Motor neuron (in vitro differentiated cells): ENCODE measurements at regions not wholly inside any gene's neighbourhood (a gene's known extent, or its start where the extent isn't known, plus 50 kb on each side); places are given as distances from the start of the nearest gene placed in this dataset.
"Not testable (repeated sequence)": the region's sequence is repeated elsewhere in the genome, so short reads cannot be mapped to it uniquely, and the experiment has no call there.

ENCODE experiments used
- ATAC-seq, 8 experiments: fragments of 200-7000 bp; cut with Tn5 transposase; replicated peaks in 6 of 8; 2 replicates each; pipeline ENCODE4 v1.8.0; 2021; ENCODE audit warnings: mild to moderate bottlenecking in 8 of 8, moderate library complexity in 8 of 8
- H3K27ac ChIP-seq, 2 donors: fragments of 250-450 bp; sonication (Bioruptor Pico); 2 replicates each; pipeline ENCODE4 v1.9.0; 2021; ENCODE audit warnings: antibody characterized with exemption in 2 of 2, mild to moderate bottlenecking in 2 of 2, moderate library complexity in 1 of 2
- H3K4me1 ChIP-seq, 2 donors: fragments of 250-450 bp; sonication (Bioruptor Pico); replicated peaks in 1 of 2; 2 replicates each; pipeline ENCODE4 v1.6.1; 2021; ENCODE audit warnings: antibody characterized with exemption in 2 of 2, mild to moderate bottlenecking in 2 of 2, moderate library complexity in 1 of 2
- H3K4me3 ChIP-seq, 5 donors: fragments of 250-450 bp; sonication (Bioruptor Pico); 2 replicates each; pipeline ENCODE4 v1.9.0; 2021; ENCODE audit warnings: antibody characterized with exemption in 5 of 5, mild to moderate bottlenecking in 5 of 5, moderate library complexity in 4 of 5
- WGBS, 10 experiments: fragments of 450-650 bp; shearing (Covaris generic); methylation state at CpG; one replicate each; pipeline ENCODE4 v1.0.0; 2022; 5-methylcytosine and 5-hydroxymethylcytosine counted together
- in situ Hi-C, 9 experiments: fragments of 400-800 bp; cut with MboI; loops; one replicate each; pipeline ENCODE4 v1.15.0; 2021; ENCODE audit warnings: low sequenced_read_pairs in 9 of 9, low pct_unique_long_range_greater_than_20kb in 2 of 9; ENCODE audit not compliant: unreplicated experiment in 9 of 9

GRCh38 chr20:25864326-25864962 lies 167.8 kb upstream of the ZNF337 start:
- no peak for ATAC-seq
- WGBS, 10 experiments = 50 to 81% (median 65%) methylated on average over 2 to 9 of the region's 15 CpGs; no CpG with 5 or more reads in 1 of the 10 experiments
- Histone ChIP-seq H3K4me1 (peaks cover 10 to 32% of the 10 kb centered on the region in 2 donors), H3K4me3 (no peak overlapping the region), H3K27ac (no peak overlapping the region)
- in situ Hi-C loops = loop anchor here in 3 of 9 experiments (25.0 kb wide), 3 partner anchors 98 to 277 kb away; partner anchors contain the start of genes NINL (in 1 of the 3) and ZNF337 (in 1 of the 3)

GRCh38 chr20:25863536-25864325 lies 167.1 kb upstream of the ZNF337 start:
- peak; percentile 4 to 49 (median 18) for ATAC-seq
- H3K4me1 ChIP-seq = peaks cover 10 to 32% of the 10 kb centered on the region in 2 donors
- peak overlapping the region in 1 of 2 donors; percentile 66 for H3K27ac ChIP-seq
- 0 to 42% (median 0%) methylated on average over 1 to 8 of the region's 21 CpGs; no CpG with 5 or more reads in 3 of the 10 experiments for WGBS, 10 experiments
- peak overlapping the region; percentile 30 to 55 (median 43) for H3K4me3 ChIP-seq
- in situ Hi-C loops = loop anchor here in 3 of 9 experiments (25.0 kb wide), 3 partner anchors 99 to 276 kb away; partner anchors contain the start of genes NINL (in 1 of the 3) and ZNF337 (in 1 of the 3)

GRCh38 chr20:25862967-25863530 lies 166.4 kb upstream of the ZNF337 start:
- in situ Hi-C loops = loop anchor here in 3 of 9 experiments (25.0 kb wide), 3 partner anchors 99 to 276 kb away; partner anchors contain the start of genes NINL (in 1 of the 3) and ZNF337 (in 1 of the 3)
- H3K4me3 ChIP-seq = peak overlapping the region; percentile 30 to 55 (median 43)
- not testable (repeated sequence) for H3K27ac ChIP-seq
- WGBS, 10 experiments = 0 to 20% (median 0%) methylated on average over 1 to 22 of the region's 53 CpGs; no CpG with 5 or more reads in 6 of the 10 experiments
- peaks cover 10 to 29% of the 10 kb centered on the region in 2 donors for H3K4me1 ChIP-seq
- ATAC-seq = peak; percentile 6 to 38 (median 23)

GRCh38 chr20:25860531-25861150 lies 164.0 kb upstream of the ZNF337 start:
- Histone ChIP-seq H3K4me3 (peak overlapping the region in 3 of 5 donors; percentile 26 to 31 (median 31)), H3K4me1 (peaks cover 10 to 29% of the 10 kb centered on the region in 2 donors), H3K27ac (no peak overlapping the region)
- no peak for ATAC-seq
- in situ Hi-C loops = loop anchor here in 3 of 9 experiments (25.0 kb wide), 3 partner anchors 102 to 273 kb away; partner anchors contain the start of genes NINL (in 1 of the 3) and ZNF337 (in 1 of the 3)
- 6 to 80% (median 27%) methylated on average over 1 to 9 of the region's 23 CpGs; no CpG with 5 or more reads in 3 of the 10 experiments for WGBS, 10 experiments

DNA sequence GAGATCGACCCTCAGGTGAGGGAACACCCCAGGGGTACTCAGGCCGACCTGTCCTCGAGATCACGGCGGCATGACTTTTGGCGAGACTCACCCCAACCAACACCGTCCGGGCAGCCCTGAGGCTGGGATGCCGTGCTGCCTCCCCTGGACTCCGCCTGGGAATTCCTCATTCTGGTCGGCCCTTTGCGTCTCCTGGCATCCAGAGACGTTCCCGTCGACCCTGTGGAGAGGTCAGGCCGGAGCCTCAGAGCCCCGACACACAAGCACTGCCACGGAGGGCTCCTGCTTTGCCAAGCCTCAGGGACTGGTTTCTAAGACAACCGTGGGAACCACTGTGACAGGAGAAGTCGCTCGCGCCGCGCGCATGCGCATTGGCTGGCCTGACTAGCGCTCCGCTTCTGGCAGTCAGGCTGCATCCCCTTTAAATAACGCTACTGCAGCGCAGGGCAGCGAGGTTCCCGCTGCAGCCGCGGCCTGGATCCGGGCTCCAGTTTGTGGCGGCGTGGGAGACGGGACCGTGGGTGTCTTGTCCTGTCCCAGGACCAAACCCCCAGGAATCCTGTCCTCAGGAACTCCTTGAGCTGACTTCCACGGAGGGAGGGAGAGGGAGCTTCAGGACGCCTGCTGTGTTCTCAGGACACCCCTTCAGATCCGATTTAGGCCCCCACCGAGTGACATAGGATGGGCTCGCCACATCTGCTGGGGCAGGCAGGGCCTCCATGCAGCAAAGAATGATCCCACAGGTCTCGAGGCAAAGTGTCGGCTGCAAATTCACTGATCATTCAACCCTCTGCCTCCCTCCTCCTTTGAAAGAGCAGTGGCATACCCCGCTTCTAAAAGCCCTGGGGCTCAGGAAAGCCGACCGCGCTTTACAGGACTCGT lies 163.2 kb upstream of the ZNF337 start:
- in situ Hi-C loops = loop anchor here in 3 of 9 experiments (25.0 kb wide), 3 partner anchors 102 to 273 kb away; partner anchors contain the start of genes NINL (in 1 of the 3) and ZNF337 (in 1 of the 3)
- no peak overlapping the region for H3K27ac ChIP-seq
- H3K4me1 ChIP-seq = peaks cover 10 to 27% of the 10 kb centered on the region in 2 donors
- ATAC-seq = peak; percentile 18 to 71 (median 58)
- WGBS, 10 experiments = 0 to 80% (median 10%) methylated on average over 1 to 13 of the region's 51 CpGs; no CpG with 5 or more reads in 1 of the 10 experiments
- peak overlapping the region; percentile 19 to 33 (median 31) for H3K4me3 ChIP-seq

DNA sequence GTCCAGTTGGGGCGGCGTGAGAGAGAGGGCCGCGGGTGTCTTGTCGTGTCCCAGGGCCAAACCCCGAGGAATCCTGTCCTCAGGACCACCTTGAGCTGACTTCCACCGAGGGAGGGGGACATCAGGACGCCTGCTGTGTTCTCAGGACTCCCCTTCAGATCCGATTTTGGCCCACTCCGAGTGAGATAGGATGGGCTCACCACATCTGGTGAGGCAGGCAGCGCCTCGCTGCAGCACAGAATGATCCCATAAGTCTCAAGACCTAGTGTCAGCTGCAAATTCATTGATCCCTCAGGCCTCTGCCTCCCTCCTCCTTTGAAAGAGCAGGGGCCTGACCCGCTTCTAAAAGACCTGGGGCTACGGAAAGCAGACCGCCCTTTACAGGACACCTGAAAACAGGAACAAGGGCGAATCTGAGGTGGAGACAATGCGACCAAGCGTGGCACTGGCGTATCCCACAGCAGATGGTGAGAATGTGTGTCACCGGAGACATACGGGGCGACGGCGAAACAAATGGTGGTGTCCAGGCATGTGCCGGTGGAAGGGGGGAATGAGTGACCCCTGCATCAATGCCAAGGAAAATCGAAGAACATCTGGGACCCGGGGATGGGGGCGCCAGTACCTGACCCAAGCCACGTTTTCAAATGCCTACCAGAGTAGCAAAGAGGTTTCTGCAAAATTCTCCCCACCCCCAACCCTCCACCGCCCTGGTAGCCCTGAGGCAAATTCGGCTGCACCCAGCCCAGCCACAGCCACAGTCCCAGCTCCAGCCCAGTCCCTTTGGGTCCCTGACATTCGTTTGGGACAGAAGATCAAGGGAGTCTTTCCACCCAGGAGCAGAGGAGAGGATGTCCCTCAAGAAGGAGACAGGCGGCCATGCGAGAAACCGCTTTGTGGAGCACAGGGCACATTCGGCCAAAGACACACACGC lies 162.1 kb upstream of the ZNF337 start:
- peak overlapping the region in 3 of 5 donors; percentile 14 to 34 (median 27) for H3K4me3 ChIP-seq
- H3K4me1 ChIP-seq = peaks cover 8 to 16% of the 10 kb centered on the region in 2 donors
- no peak overlapping the region for H3K27ac ChIP-seq
- 0 to 72% (median 60%) methylated on average over 1 to 19 of the region's 37 CpGs; no CpG with 5 or more reads in 3 of the 10 experiments for WGBS, 10 experiments
- peak in 3 of 8 experiments; percentile 1 to 7 (median 7) for ATAC-seq
- in situ Hi-C loops = loop anchor here in 3 of 9 experiments (25.0 kb wide), 3 partner anchors 104 to 271 kb away; partner anchors contain the start of genes NINL (in 1 of the 3) and ZNF337 (in 1 of the 3)

- H3K4me3 ChIP-seq, H3K27ac ChIP-seq, ATAC-seq: not testable (repeated sequence)
- in situ Hi-C loops = loop anchor here in 3 of 9 experiments (25.0 kb wide), 3 partner anchors 105 to 270 kb away; partner anchors contain the start of genes NINL (in 1 of the 3) and ZNF337 (in 1 of the 3)
- peaks cover 4 to 12% of the 10 kb centered on the region in 2 donors for H3K4me1 ChIP-seq
- WGBS, 10 experiments = 70 to 100% (median 80%) methylated on average over 1 to 21 of the region's 28 CpGs; no CpG with 5 or more reads in 1 of the 10 experiments
Observed at GRCh38 chr20:25857091-25857788, 160.6 kb upstream of the ZNF337 start.

GRCh38 chr20:25856256-25856884 lies 159.7 kb upstream of the ZNF337 start:
- Histone ChIP-seq H3K4me3 (no peak overlapping the region), H3K4me1 (peaks cover 0 to 7% of the 10 kb centered on the region in 2 donors), H3K27ac (no peak overlapping the region)
- 80 to 98% (median 86%) methylated on average over 1 to 12 of the region's 21 CpGs; no CpG with 5 or more reads in 1 of the 10 experiments for WGBS, 10 experiments
- in situ Hi-C loops = loop anchor here in 3 of 9 experiments (25.0 kb wide), 3 partner anchors 106 to 269 kb away; partner anchors contain the start of genes NINL (in 1 of the 3) and ZNF337 (in 1 of the 3)
- ATAC-seq = no peak

GRCh38 chr20:25855451-25856156 lies 159.0 kb upstream of the ZNF337 start:
- not testable (repeated sequence) for H3K4me1 ChIP-seq, ATAC-seq, H3K4me3 ChIP-seq, H3K27ac ChIP-seq
- WGBS, 10 experiments = 70 to 100% (median 82%) methylated on average over 1 to 5 of the region's 23 CpGs; no CpG with 5 or more reads in 4 of the 10 experiments
- in situ Hi-C loops = loop anchor here in 3 of 9 experiments (25.0 kb wide), 3 partner anchors 107 to 268 kb away; partner anchors contain the start of genes NINL (in 1 of the 3) and ZNF337 (in 1 of the 3)
